ENCODE measurements at regions not wholly inside any gene's neighbourhood (a gene's known extent, or its start where the extent isn't known, plus 50 kb on each side); places are given as distances from the start of the nearest gene placed in this dataset.
"Not testable (repeated sequence)": the region's sequence is repeated elsewhere in the genome, so short reads cannot be mapped to it uniquely, and the experiment has no call there.

GRCh38 chr17:83159204-83160049 is 80.0 kb downstream of the METRNL start:
- no peak for DNase-seq

- DNase-seq: no peak
Observed at GRCh38 chr17:83160443-83161297, 81.3 kb downstream of the METRNL start.

- no peak for DNase-seq
Observed at GRCh38 chr17:83161298-83162034, 82.1 kb downstream of the METRNL start.

GRCh38 chr17:83162035-83162745 is 82.8 kb downstream of the METRNL start:
- no peak for DNase-seq

- DNase-seq: no peak
Observed at GRCh38 chr17:83164490-83164889, 85.1 kb downstream of the METRNL start.

GRCh38 chr17:83170571-83171260 is 91.3 kb downstream of the METRNL start:
- DNase-seq: no peak

- no peak for DNase-seq
Observed at GRCh38 chr17:83171661-83172060, 92.3 kb downstream of the METRNL start.

- DNase-seq: peak; percentile 1
Observed at GRCh38 chr17:83172099-83172498, 92.7 kb downstream of the METRNL start.

GRCh38 chr17:83172646-83173045 is 93.2 kb downstream of the METRNL start:
- DNase-seq: not testable (repeated sequence)

GRCh38 chr17:83173180-83173913 is 93.9 kb downstream of the METRNL start:
- DNase-seq: not testable (repeated sequence)

GRCh38 chr17:83173914-83174361 is 94.5 kb downstream of the METRNL start:
- DNase-seq: peak; percentile 2

GRCh38 chr17:83174362-83175118 is 95.1 kb downstream of the METRNL start:
- no peak for DNase-seq

- no peak for DNase-seq
Observed at GRCh38 chr17:83175119-83175821, 95.9 kb downstream of the METRNL start.

GRCh38 chr17:83175822-83176622 is 96.6 kb downstream of the METRNL start:
- DNase-seq: no peak

GRCh38 chr17:83176623-83177583 is 97.5 kb downstream of the METRNL start:
- no peak for DNase-seq

- no peak for DNase-seq
Observed at GRCh38 chr17:83177611-83178532, 98.5 kb downstream of the METRNL start.

All from activated gamma-delta T cell treated with Interleukin-2 at 50 U/mL for 16 hours (primary cell).